Hindlimb muscle (tissue), 1 donor: ENCODE measurements at regions not wholly inside any gene's neighbourhood (a gene's known extent, or its start where the extent isn't known, plus 50 kb on each side); places are given as distances from the start of the nearest gene placed in this dataset.
"Not testable (repeated sequence)": the region's sequence is repeated elsewhere in the genome, so short reads cannot be mapped to it uniquely, and the experiment has no call there.

ENCODE experiments used
- DNase-seq: peaks from one replicate; pipeline ENCODE4 v3.0.0-alpha.2; 2013

GRCh38 chr2:131584380-131584779 is 56.7 kb downstream of the CCDC74A start:
- no peak for DNase-seq

GRCh38 chr2:131584940-131585339 is 57.3 kb downstream of the CCDC74A start:
- no peak for DNase-seq

GRCh38 chr2:131588152-131588873 is 60.6 kb downstream of the CCDC74A start:
- no peak for DNase-seq

GRCh38 chr2:131589126-131589525 is 61.4 kb downstream of the CCDC74A start:
- DNase-seq, result not testable (repeated sequence)

- DNase-seq, result no peak
These were observed 62.7 kb downstream of the CCDC74A start for GRCh38 chr2:131590366-131590765.

GRCh38 chr2:131590896-131591295 is 63.2 kb downstream of the CCDC74A start:
- no peak for DNase-seq

GRCh38 chr2:131596561-131596960 is 68.9 kb downstream of the CCDC74A start:
- DNase-seq, result not testable (repeated sequence)

GRCh38 chr2:131602444-131602843 is 74.8 kb downstream of the CCDC74A start:
- DNase-seq, result not testable (repeated sequence)

- not testable (repeated sequence) for DNase-seq
These were observed 77.0 kb downstream of the CCDC74A start for GRCh38 chr2:131604652-131605051.

GRCh38 chr2:131606366-131606765 is 78.7 kb downstream of the CCDC74A start:
- not testable (repeated sequence) for DNase-seq

- not testable (repeated sequence) for DNase-seq
These were observed 79.4 kb downstream of the CCDC74A start for GRCh38 chr2:131607056-131607455.

GRCh38 chr2:131614539-131614938 is 86.9 kb downstream of the CCDC74A start:
- DNase-seq, result not testable (repeated sequence)

- DNase-seq, result not testable (repeated sequence)
These were observed 90.6 kb downstream of the CCDC74A start for GRCh38 chr2:131618320-131618719.

- not testable (repeated sequence) for DNase-seq
These were observed 95.2 kb downstream of the CCDC74A start for GRCh38 chr2:131622874-131623273.

- DNase-seq, result not testable (repeated sequence)
These were observed 98.3 kb downstream of the CCDC74A start for GRCh38 chr2:131626011-131626410.

- DNase-seq, result not testable (repeated sequence)
These were observed 98.9 kb downstream of the CCDC74A start for GRCh38 chr2:131626565-131626964.

GRCh38 chr2:131627777-131628176 is 100.1 kb downstream of the CCDC74A start:
- not testable (repeated sequence) for DNase-seq

- not testable (repeated sequence) for DNase-seq
These were observed 104.0 kb downstream of the CCDC74A start for GRCh38 chr2:131631648-131632047.

- not testable (repeated sequence) for DNase-seq
These were observed 105.7 kb downstream of the CCDC74A start for GRCh38 chr2:131633405-131633804.

GRCh38 chr2:131633827-131634695 is 106.4 kb downstream of the CCDC74A start:
- not testable (repeated sequence) for DNase-seq

GRCh38 chr2:131635611-131636010 is 107.9 kb downstream of the CCDC74A start:
- no peak for DNase-seq

GRCh38 chr2:131636704-131637308 is 109.1 kb downstream of the CCDC74A start:
- DNase-seq, result not testable (repeated sequence)
